Stomach (tissue), 4 donors: ENCODE measurements at regions not wholly inside any gene's neighbourhood (a gene's known extent, or its start where the extent isn't known, plus 50 kb on each side); places are given as distances from the start of the nearest gene placed in this dataset.

Experiments
- CTCF ChIP-seq, 7 experiments: fragments of 450-650 bp in 4 of 7; fragments of 200-600 bp in 3 of 7; sonication (generic) in 3 of 7; IDR thresholded peaks; one replicate each; pipeline ENCODE4 v1.5.1; 2016 to 2019; ENCODE audit warnings: antibody characterized with exemption in 7 of 7, control low read depth in 2 of 7, mild to moderate bottlenecking in 1 of 7
- EP300 ChIP-seq: sonication (generic); formaldehyde crosslinking; IDR thresholded peaks from one replicate; pipeline ENCODE4 v1.6.1; 2017; ENCODE audit warnings: antibody characterized with exemption
- POLR2A ChIP-seq, 4 donors: fragments of 450-650 bp; IDR thresholded peaks; one replicate each; pipeline ENCODE4 v1.6.1; 2016; ENCODE audit warnings: antibody characterized with exemption in 4 of 4, control low read depth in 2 of 4, mild to moderate bottlenecking in 1 of 4, moderate library complexity in 1 of 4

- no peak for TF ChIP-seq CTCF (IDR thresholded peaks at IDR 0.05)
- TF ChIP-seq POLR2A (IDR thresholded peaks at IDR 0.05) = no peak
- TF ChIP-seq EP300 = no peak
These were observed 378.0 kb upstream of the AKR1E2 start for GRCh38 chr10:4448030-4448429.
